ENCODE measurements at regions not wholly inside any gene's neighbourhood (a gene's known extent, or its start where the extent isn't known, plus 50 kb on each side); places are given as distances from the start of the nearest gene placed in this dataset.

DNA sequence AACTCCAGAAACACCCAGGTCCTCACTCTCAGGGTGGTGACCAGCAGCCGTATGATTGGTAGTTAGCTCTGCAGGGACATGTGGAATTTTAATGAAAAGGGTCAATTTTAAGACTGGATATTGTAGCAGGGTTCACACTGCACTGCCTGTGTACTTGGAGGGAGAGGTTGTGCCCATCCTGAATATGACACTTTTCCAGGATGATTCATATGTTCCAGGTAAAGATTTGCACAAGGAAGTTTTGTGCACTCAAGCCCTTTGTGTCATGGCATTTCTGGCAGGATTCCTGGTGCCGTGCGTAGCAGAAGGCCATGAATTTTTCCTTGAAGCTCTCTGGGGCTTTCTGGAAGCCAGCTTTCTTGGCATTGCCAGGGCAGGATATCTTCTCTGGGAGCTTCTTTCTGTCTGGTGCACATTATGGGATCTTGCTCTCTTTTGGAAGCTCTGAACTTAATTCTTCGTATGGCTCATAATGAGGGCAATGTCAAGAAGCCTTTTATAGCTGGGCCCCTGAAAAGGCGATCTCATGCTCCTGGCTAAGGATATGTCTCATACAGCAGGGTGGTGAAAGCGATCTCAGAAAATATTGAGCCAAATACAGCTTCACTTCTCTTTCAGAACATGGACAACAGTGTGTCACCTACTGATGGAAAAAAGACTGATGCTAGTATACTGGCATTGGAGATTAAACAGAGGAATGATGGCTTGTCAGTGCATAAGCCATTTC lies 1133.9 kb downstream of the AACS start:
- ChIA-PET POLR2A (no interaction called here), CTCF (no interaction called here)
- no peak overlapping the region for H3K4me3 ChIP-seq (ENCODE audit: low read depth, low read length)
- no peaks in the 10 kb centered on the region for H3K36me3 ChIP-seq (ENCODE audit: control insufficient read depth, insufficient read depth, low read length)
- no peak for DNase-seq (ENCODE audit: low read depth)
- H3K27me3 ChIP-seq (ENCODE audit: control insufficient read depth, insufficient read depth, low read length): no peaks in the 10 kb centered on the region
- TF ChIP-seq, protein P1, sequence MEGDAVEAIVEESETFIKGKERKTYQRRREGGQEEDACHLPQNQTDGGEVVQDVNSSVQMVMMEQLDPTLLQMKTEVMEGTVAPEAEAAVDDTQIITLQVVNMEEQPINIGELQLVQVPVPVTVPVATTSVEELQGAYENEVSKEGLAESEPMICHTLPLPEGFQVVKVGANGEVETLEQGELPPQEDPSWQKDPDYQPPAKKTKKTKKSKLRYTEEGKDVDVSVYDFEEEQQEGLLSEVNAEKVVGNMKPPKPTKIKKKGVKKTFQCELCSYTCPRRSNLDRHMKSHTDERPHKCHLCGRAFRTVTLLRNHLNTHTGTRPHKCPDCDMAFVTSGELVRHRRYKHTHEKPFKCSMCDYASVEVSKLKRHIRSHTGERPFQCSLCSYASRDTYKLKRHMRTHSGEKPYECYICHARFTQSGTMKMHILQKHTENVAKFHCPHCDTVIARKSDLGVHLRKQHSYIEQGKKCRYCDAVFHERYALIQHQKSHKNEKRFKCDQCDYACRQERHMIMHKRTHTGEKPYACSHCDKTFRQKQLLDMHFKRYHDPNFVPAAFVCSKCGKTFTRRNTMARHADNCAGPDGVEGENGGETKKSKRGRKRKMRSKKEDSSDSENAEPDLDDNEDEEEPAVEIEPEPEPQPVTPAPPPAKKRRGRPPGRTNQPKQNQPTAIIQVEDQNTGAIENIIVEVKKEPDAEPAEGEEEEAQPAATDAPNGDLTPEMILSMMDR (IDR thresholded peaks at IDR 0.05; ENCODE audit: insufficient read depth, low read depth, low read length): no peak

DNA sequence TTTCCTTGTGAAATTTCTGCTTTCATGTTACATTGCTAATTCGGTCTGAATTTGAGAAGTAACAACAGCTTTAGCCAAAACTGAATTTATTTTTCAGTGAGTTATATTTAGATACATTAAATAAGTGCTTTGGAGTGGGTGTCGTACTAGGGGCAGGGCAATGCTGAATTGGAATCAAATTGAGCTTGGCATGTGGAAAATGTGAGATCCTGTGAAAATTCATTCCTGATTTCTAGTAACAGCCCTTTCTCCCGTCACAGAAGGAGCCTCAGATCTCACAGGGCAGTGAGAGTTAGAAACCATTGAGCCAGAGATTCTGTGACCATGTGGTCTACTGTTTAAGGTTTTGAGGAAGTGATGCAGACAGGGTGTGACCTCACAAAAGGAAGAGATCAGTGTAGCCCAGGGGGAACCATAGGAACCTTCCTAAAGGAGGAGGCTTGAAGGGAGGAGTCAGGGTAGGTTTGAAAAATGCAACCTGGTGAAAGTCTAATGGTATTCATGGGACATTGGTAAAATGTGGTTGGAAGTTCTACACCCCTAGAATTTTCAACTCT lies 1136.8 kb downstream of the AACS start:
- no peak for DNase-seq (ENCODE audit: low read depth)
- H3K4me3 ChIP-seq (ENCODE audit: low read depth, low read length): no peak overlapping the region
- H3K36me3 ChIP-seq (ENCODE audit: control insufficient read depth, insufficient read depth, low read length): no peaks in the 10 kb centered on the region
- no peaks in the 10 kb centered on the region for H3K27me3 ChIP-seq (ENCODE audit: control insufficient read depth, insufficient read depth, low read length)
- ChIA-PET CTCF (no interaction called here), POLR2A (no interaction called here)
- TF ChIP-seq, protein P1 (IDR thresholded peaks at IDR 0.05; ENCODE audit: insufficient read depth, low read depth, low read length): no peak

DNA sequence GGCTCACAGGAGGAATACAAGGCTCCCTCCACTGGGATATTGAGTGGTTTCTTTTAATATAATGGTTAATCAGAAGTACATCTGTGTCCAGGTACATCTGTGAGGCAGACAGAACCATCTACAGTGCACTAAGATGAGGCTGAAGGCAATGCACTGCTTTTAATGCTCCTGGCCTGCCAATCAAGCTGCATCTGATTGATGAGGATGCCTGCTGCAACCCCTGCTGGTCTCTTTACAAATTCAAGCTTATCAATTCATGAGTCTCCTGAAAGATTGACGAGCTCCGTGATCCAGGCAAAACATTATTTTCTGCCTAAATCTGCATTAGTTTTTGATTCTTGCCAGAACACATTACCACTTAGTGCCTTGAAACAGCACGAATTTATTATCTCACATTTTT lies 1139.1 kb downstream of the AACS start:
- CTCF ChIA-PET: no interaction called here
- POLR2A ChIA-PET: no interaction called here
- H3K4me3 ChIP-seq (ENCODE audit: low read depth, low read length): no peak overlapping the region
- no peaks in the 10 kb centered on the region for H3K36me3 ChIP-seq (ENCODE audit: control insufficient read depth, insufficient read depth, low read length)
- DNase-seq (ENCODE audit: low read depth): no peak
- no peaks in the 10 kb centered on the region for H3K27me3 ChIP-seq (ENCODE audit: control insufficient read depth, insufficient read depth, low read length)
- TF ChIP-seq, protein P1 (IDR thresholded peaks at IDR 0.05; ENCODE audit: insufficient read depth, low read depth, low read length): no peak

DNA sequence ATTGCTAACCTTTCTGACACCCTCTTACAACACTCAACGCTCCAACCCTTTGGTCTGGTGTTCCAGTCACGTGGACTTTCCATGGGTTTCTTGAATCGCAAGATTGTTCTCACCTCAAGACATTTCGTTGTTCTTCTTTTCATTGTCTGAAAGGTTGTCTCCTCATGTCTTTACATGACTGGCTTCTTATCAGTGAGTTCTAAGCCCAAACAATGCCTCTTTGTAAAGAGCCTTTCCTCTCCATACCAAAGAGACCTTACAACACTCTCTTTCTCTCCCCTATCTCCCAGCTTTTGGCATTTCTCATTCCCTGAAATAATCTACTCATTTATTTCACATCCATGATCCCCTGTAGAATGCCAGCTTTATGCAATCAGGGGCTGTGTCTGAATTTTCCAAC lies 1144.8 kb downstream of the AACS start:
- H3K4me3 ChIP-seq (ENCODE audit: low read depth, low read length): no peak overlapping the region
- H3K27me3 ChIP-seq (ENCODE audit: control insufficient read depth, insufficient read depth, low read length): no peaks in the 10 kb centered on the region
- no peaks in the 10 kb centered on the region for H3K36me3 ChIP-seq (ENCODE audit: control insufficient read depth, insufficient read depth, low read length)
- ChIA-PET POLR2A (no interaction called here), CTCF (no interaction called here)
- DNase-seq (ENCODE audit: low read depth): no peak
- TF ChIP-seq, protein P1 (IDR thresholded peaks at IDR 0.05; ENCODE audit: insufficient read depth, low read depth, low read length): no peak

DNA sequence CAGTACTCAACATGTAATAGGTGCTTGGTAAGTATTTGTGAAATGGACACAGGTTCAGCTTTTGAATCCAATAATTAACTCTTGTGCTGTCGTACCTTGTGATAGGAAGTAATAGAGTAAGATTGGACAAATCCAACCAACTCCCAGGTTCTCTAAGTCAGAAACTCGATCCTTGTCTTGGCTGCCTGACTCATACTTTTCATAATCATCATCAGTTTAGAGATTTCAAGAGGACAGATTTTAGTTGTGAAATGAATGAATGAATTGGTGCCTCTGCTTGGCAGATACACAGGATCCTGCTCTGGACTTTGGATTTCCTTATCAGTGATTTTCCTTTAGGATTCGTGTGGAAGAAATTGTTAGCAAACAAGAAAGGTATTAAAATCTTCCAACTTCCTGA lies 1145.2 kb downstream of the AACS start:
- TF ChIP-seq, protein P1 (IDR thresholded peaks at IDR 0.05; ENCODE audit: insufficient read depth, low read depth, low read length): no peak
- no peak for DNase-seq (ENCODE audit: low read depth)
- H3K27me3 ChIP-seq (ENCODE audit: control insufficient read depth, insufficient read depth, low read length): no peaks in the 10 kb centered on the region
- POLR2A ChIA-PET: no interaction called here
- no peaks in the 10 kb centered on the region for H3K36me3 ChIP-seq (ENCODE audit: control insufficient read depth, insufficient read depth, low read length)
- CTCF ChIA-PET: no interaction called here
- no peak overlapping the region for H3K4me3 ChIP-seq (ENCODE audit: low read depth, low read length)
